SK-N-SH (cell line): ENCODE measurements at regions not wholly inside any gene's neighbourhood (a gene's known extent, or its start where the extent isn't known, plus 50 kb on each side); places are given as distances from the start of the nearest gene placed in this dataset.

Experiments used
- CTCF ChIA-PET: fragments of 300-600, 350-600 bp; formaldehyde crosslinking; extraction: SDS; loops from one replicate; lab custom pipeline; 2021; lab: Yijun Ruan, JAX
- POLR2A ChIA-PET: fragments of 350-600 bp; sonication (Branson Sonifier 250); formaldehyde crosslinking; extraction: SDS; loops from one replicate; lab custom pipeline; 2020; ENCODE audit warnings: antibody characterized with exemption, inconsistent platforms; lab: Yijun Ruan, JAX
- DNase-seq: peaks from one replicate; pipeline ENCODE4 v3.0.0; 2012
- H2AFZ ChIP-seq: fragments of 200-600 bp; sonication (generic); 2 replicates; pipeline ENCODE4 v1.8.1; 2016; ENCODE audit warnings: antibody characterized with exemption, mild to moderate bottlenecking, low read depth
- H3F3A ChIP-seq: fragments of 200-600 bp; sonication (generic); replicated peaks from 2 replicates; pipeline ENCODE3; 2016; ENCODE audit warnings: antibody characterized with exemption, mild to moderate bottlenecking; ENCODE audit not compliant: insufficient read depth
- H3K27ac ChIP-seq, 2 experiments: fragments of 200-500 bp in 1 of 2; fragments of 200-600 bp in 1 of 2; sonication (Bioruptor generic) in 1 of 2; sonication (generic), shearing (Covaris generic) in 1 of 2; 2 replicates each; pipeline versions ENCODE4 v1.5.1 to v1.6.1; 2014 to 2016; ENCODE audit warnings: low read depth in 2 of 2, inconsistent platforms in 1 of 2, low read length in 1 of 2, mild to moderate bottlenecking in 1 of 2, mixed read lengths in 1 of 2
- H3K27me3 ChIP-seq: fragments of 200-600 bp; sonication (generic), shearing (Covaris generic); 2 replicates; pipeline ENCODE4 v1.6.1; 2016; ENCODE audit warnings: mixed run types; ENCODE audit not compliant: insufficient read depth
- H3K36me3 ChIP-seq, 2 experiments: fragments of 200-500 bp in 1 of 2; fragments of 200-600 bp in 1 of 2; sonication (Bioruptor generic) in 1 of 2; sonication (generic) in 1 of 2; replicated peaks in 1 of 2; 2 replicates each; pipeline versions ENCODE3 to v1.5.1; 2014 to 2016; ENCODE audit warnings: low read length in 1 of 2, mild to moderate bottlenecking in 1 of 2; ENCODE audit not compliant: insufficient read depth in 2 of 2, control insufficient read depth in 1 of 2
- H3K4me1 ChIP-seq, 2 experiments: fragments of 200-500 bp in 1 of 2; fragments of 200-600 bp in 1 of 2; sonication (Bioruptor generic) in 1 of 2; sonication (generic), shearing (Covaris generic) in 1 of 2; 2 replicates each; pipeline versions ENCODE4 v1.5.1 to v1.6.1; 2014 to 2016; ENCODE audit warnings: low read depth in 1 of 2, low read length in 1 of 2, mixed run types in 1 of 2; ENCODE audit not compliant: insufficient read depth in 2 of 2, control insufficient read depth in 1 of 2
- H3K4me2 ChIP-seq: fragments of 200-600 bp; sonication (generic), shearing (Covaris generic); 2 replicates; pipeline ENCODE4 v1.6.1; 2017; ENCODE audit warnings: mixed run types
- H3K4me3 ChIP-seq, 2 experiments: fragments of 200-500 bp in 1 of 2; fragments of 200-600 bp in 1 of 2; sonication (Bioruptor generic) in 1 of 2; sonication (generic), shearing (Covaris generic) in 1 of 2; 2 replicates each; pipeline versions ENCODE4 v1.5.1 to v1.8.1; 2014 to 2016; ENCODE audit warnings: low read depth in 2 of 2, inconsistent platforms in 1 of 2, low read length in 1 of 2, mild to moderate bottlenecking in 1 of 2, mixed read lengths in 1 of 2, moderate library complexity in 1 of 2
- H3K79me2 ChIP-seq: fragments of 200-600 bp; sonication (generic); 2 replicates; pipeline ENCODE4 v1.8.1; 2017; ENCODE audit warnings: mild to moderate bottlenecking; ENCODE audit not compliant: insufficient read depth
- H3K9ac ChIP-seq: fragments of 200-600 bp; sonication (generic); 2 replicates; pipeline ENCODE4 v1.6.1; 2017; ENCODE audit warnings: mixed run types
- H3K9me2 ChIP-seq: fragments of 200-600 bp; sonication (generic); 2 replicates; pipeline ENCODE4 v1.6.1; 2017; ENCODE audit warnings: mixed run types
- H3K9me3 ChIP-seq: fragments of 200-600 bp; sonication (generic); 2 replicates; pipeline ENCODE4 v1.6.1; 2017; ENCODE audit warnings: mixed run types, mild to moderate bottlenecking, moderate library complexity
- H4K20me1 ChIP-seq: fragments of 200-600 bp; sonication (generic); 2 replicates; pipeline ENCODE4 v1.6.1; 2017; ENCODE audit warnings: mild to moderate bottlenecking, mixed run types; ENCODE audit not compliant: insufficient read depth
- CTCF ChIP-seq: fragments of 200-600 bp; sonication (generic); IDR thresholded peaks from 2 replicates; pipeline ENCODE4 v1.6.1; 2017; ENCODE audit warnings: antibody characterized with exemption, mild to moderate bottlenecking, moderate library complexity
- EP300 ChIP-seq, 2 experiments: IDR thresholded peaks; 2 replicates each; pipeline versions ENCODE4 v1.4.0 to v1.6.1; 2012; ENCODE audit warnings: borderline replicate concordance in 1 of 2, low read depth in 1 of 2, low read length in 1 of 2
- FOSL2 ChIP-seq: IDR thresholded peaks from 2 replicates; pipeline ENCODE4 v1.4.0; 2012; ENCODE audit warnings: low read depth, mild to moderate bottlenecking, moderate library complexity, borderline replicate concordance
- FOXJ3 ChIP-seq: sonication (generic); formaldehyde crosslinking; IDR thresholded peaks from 2 replicates; pipeline ENCODE4 v1.5.1; 2020; ENCODE audit warnings: mild to moderate bottlenecking, missing genetic modification reagents
- GABPA ChIP-seq: IDR thresholded peaks from 2 replicates; pipeline ENCODE4 v1.4.0; 2012; ENCODE audit warnings: low read depth, mild to moderate bottlenecking
- JUND ChIP-seq: IDR thresholded peaks from 2 replicates; pipeline ENCODE4 v1.4.0; 2012
- MEF2A ChIP-seq: IDR thresholded peaks from 2 replicates; pipeline ENCODE4 v1.4.0; 2012; ENCODE audit warnings: low read depth, borderline replicate concordance
- NFIC ChIP-seq: IDR thresholded peaks from 2 replicates; pipeline ENCODE4 v1.4.0; 2012; ENCODE audit warnings: borderline replicate concordance
- NRF1 ChIP-seq: IDR thresholded peaks from 2 replicates; pipeline ENCODE4 v1.6.1; 2012; ENCODE audit warnings: low read depth, mild to moderate bottlenecking, low read length
- POLR2AphosphoS5 ChIP-seq: IDR thresholded peaks from 2 replicates; pipeline ENCODE4 v1.6.1; 2012; ENCODE audit warnings: low read depth, low read length
- RFX5 ChIP-seq: IDR thresholded peaks from 2 replicates; pipeline ENCODE4 v1.6.1; 2012; ENCODE audit warnings: mild to moderate bottlenecking, improper control_type of control experiment, low read length
- RXRA ChIP-seq: IDR thresholded peaks from 2 replicates; pipeline ENCODE4 v1.4.0; 2012; ENCODE audit warnings: low read depth, mild to moderate bottlenecking, borderline replicate concordance
- SIN3A ChIP-seq: IDR thresholded peaks from 2 replicates; pipeline ENCODE4 v1.6.1; 2012; ENCODE audit warnings: low read depth, mild to moderate bottlenecking, low read length, moderate library complexity, borderline replicate concordance
- TAF1 ChIP-seq: IDR thresholded peaks from 2 replicates; pipeline ENCODE4 v1.6.1; 2012; ENCODE audit warnings: low read depth, mild to moderate bottlenecking, low read length, moderate library complexity, borderline replicate concordance
- TCF12 ChIP-seq: IDR thresholded peaks from 2 replicates; pipeline ENCODE4 v1.4.0; 2012
- YY1 ChIP-seq: IDR thresholded peaks from 2 replicates; pipeline ENCODE4 v1.4.0; 2012; ENCODE audit warnings: low read depth, mild to moderate bottlenecking
- ZBTB33 ChIP-seq: IDR thresholded peaks from 2 replicates; pipeline ENCODE4 v1.4.0; 2012; ENCODE audit warnings: low read depth, borderline replicate concordance
- WGBS: methylation state at CpG from one replicate; pipeline ENCODE4 v1.1.6; 2017; ENCODE audit warnings: low lambda C conversion rate; 5-methylcytosine and 5-hydroxymethylcytosine counted together
- TF ChIP-seq, protein P1 (sequence below): IDR thresholded peaks from 2 replicates; pipeline ENCODE4; 2012

DNA sequence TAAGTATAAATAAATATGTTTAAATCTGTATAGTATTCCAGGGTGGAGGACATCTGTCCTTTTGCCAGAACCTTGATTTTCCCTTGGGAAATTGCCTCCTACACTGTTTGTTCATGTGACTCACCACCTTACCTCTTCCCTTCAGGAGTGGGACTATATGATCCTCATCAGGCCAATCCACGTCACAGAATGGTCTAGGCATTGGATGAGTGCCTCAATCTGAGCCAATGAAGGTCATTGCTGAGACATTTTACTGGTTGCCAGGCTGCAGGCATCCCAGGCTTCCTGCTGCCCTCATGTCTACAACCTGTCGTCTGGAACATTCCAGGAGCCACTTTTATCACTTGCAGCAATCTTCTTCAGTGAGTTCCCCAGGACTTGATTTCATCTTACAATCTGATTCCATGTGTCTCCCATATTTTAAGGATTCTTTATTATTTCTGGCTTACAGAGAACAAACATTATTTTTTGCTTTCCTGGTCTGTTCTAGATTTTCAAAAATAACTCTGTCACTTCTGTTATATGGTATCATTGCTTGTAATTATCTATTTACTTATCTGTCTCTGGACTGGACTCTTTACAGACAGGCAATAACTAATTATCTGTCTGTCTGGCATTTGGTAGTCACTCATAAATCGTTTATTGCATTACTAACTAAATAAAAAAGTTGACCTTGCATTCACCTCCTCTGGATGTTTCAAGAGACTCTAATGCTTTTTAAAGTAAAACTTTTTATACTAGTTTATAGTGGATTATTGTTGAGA is 107.3 kb upstream of the APC start:
- H3K27me3 ChIP-seq: no peaks in the 10 kb centered on the region
- H4K20me1 ChIP-seq: no peaks in the 10 kb centered on the region
- no peaks in the 10 kb centered on the region for H3K9me2 ChIP-seq
- H3K79me2 ChIP-seq: no peaks in the 10 kb centered on the region
- no peak overlapping the region for H3K4me3 ChIP-seq
- peak in 1 of 2 experiments; percentile 24; a peak in 1 of 4 replicates for TF ChIP-seq EP300 (IDR thresholded peaks at IDR 0.05; ENCODE audit: borderline replicate concordance in 1 of 2, low read depth in 1 of 2, low read length in 1 of 2)
- TF ChIP-seq JUND: no peak
- peaks cover 0 to 12% of the 10 kb centered on the region in 2 experiments; a peak in 2 of 4 replicates for H3K4me1 ChIP-seq
- ChIA-PET POLR2A (no interaction called here), CTCF (no interaction called here)
- WGBS: 10% methylated on average over 3 of the region's 3 CpGs
- no peaks in the 10 kb centered on the region for H3F3A ChIP-seq
- no peaks in the 10 kb centered on the region for H3K36me3 ChIP-seq
- DNase-seq: no peak
- no peak overlapping the region for H2AFZ ChIP-seq
- no peak overlapping the region for H3K4me2 ChIP-seq
- H3K9ac ChIP-seq: no peak overlapping the region
- H3K27ac ChIP-seq: peak overlapping the region in 1 of 2 experiments; percentile 62; a peak in 2 of 4 replicates
- H3K9me3 ChIP-seq: no peaks in the 10 kb centered on the region

- no peak overlapping the region for H3K9ac ChIP-seq
- peaks cover 0 to 12% of the 10 kb centered on the region in 2 experiments; a peak in 2 of 4 replicates for H3K4me1 ChIP-seq
- no peak overlapping the region for H3K4me2 ChIP-seq
- CTCF ChIA-PET: interaction anchor here (1.2 kb wide), 1 partner anchor 82 kb away, joined by 3 read pairs; no protein-coding TSS in a partner anchor
- TF ChIP-seq GABPA (no peak), EP300 (IDR thresholded peaks at IDR 0.05; ENCODE audit: borderline replicate concordance in 1 of 2, low read depth in 1 of 2, low read length in 1 of 2) (no peak), POLR2AphosphoS5 (no peak), ZBTB33 (no peak), CTCF (no peak), RFX5 (no peak), YY1 (no peak), RXRA (no peak), NRF1 (no peak), FOSL2 (no peak), SIN3A (no peak), FOXJ3 (CRISPR knock-in tag) (no peak), MEF2A (no peak), TAF1 (no peak), NFIC (no peak), TCF12 (no peak)
- TF ChIP-seq, protein P1, sequence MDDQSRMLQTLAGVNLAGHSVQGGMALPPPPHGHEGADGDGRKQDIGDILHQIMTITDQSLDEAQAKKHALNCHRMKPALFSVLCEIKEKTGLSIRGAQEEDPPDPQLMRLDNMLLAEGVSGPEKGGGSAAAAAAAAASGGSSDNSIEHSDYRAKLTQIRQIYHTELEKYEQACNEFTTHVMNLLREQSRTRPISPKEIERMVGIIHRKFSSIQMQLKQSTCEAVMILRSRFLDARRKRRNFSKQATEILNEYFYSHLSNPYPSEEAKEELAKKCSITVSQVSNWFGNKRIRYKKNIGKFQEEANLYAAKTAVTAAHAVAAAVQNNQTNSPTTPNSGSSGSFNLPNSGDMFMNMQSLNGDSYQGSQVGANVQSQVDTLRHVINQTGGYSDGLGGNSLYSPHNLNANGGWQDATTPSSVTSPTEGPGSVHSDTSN: no peak
- no peaks in the 10 kb centered on the region for H3K36me3 ChIP-seq
- 53% methylated on average over 1 of the region's 1 CpG for WGBS
- 0 out of 2 replicates have a peak overlapping the region, but pooled peaks have one; percentile 14 for H2AFZ ChIP-seq
- POLR2A ChIA-PET: no interaction called here
- H4K20me1 ChIP-seq: no peaks in the 10 kb centered on the region
- no peak overlapping the region for H3K4me3 ChIP-seq
- H3K9me3 ChIP-seq: no peaks in the 10 kb centered on the region
- H3K27me3 ChIP-seq: no peaks in the 10 kb centered on the region
- no peaks in the 10 kb centered on the region for H3K9me2 ChIP-seq
- H3K27ac ChIP-seq: no peak overlapping the region
- no peaks in the 10 kb centered on the region for H3K79me2 ChIP-seq
- no peak for DNase-seq
- H3F3A ChIP-seq: no peaks in the 10 kb centered on the region
Observed at GRCh38 chr5:112634166-112634565, 103.5 kb upstream of the APC start.
